Ishikawa (cell line): ENCODE measurements at regions not wholly inside any gene's neighbourhood (a gene's known extent, or its start where the extent isn't known, plus 50 kb on each side); places are given as distances from the start of the nearest gene placed in this dataset.

ENCODE experiments used
- MAX ChIP-seq: IDR thresholded peaks from 2 replicates; pipeline ENCODE4 v1.6.1; 2012
- NFIC ChIP-seq: IDR thresholded peaks from 2 replicates; pipeline ENCODE4 v1.6.1; 2012
- REST ChIP-seq: IDR thresholded peaks from 2 replicates; pipeline ENCODE4 v1.6.1; 2012; ENCODE audit warnings: low read depth, mild to moderate bottlenecking
- YY1 ChIP-seq: IDR thresholded peaks from 2 replicates; pipeline ENCODE4 v1.6.1; 2012; ENCODE audit warnings: low read depth

- TF ChIP-seq REST (no peak), NFIC (no peak), YY1 (no peak), MAX (no peak)
Observed at GRCh38 chr4:11496351-11496829, 67.7 kb upstream of the HS3ST1 start.
